ENCODE measurements at regions not wholly inside any gene's neighbourhood (a gene's known extent, or its start where the extent isn't known, plus 50 kb on each side); places are given as distances from the start of the nearest gene placed in this dataset.
"Not testable (repeated sequence)": the region's sequence is repeated elsewhere in the genome, so short reads cannot be mapped to it uniquely, and the experiment has no call there.

DNA sequence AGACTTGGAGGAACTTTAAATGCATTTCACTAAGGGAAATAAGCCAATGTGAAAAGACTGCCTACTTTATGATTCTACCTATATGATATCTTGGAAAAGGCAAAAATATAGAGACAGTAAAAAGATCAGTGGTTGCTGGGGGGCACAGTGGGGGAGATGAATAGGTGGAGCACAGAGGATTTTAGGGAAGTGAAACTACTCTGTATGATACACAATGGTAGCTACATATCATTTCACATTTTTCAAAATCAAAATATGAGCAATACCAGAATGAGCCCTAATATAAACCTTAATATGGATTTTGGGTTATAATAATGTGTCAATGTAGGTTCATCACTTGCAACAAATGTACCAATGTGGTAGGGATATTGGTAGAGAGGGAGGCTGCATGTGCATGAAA is 161.4 kb upstream of the HTR1E start:
- H3K36me3 ChIP-seq (ENCODE audit: insufficient read depth, low read length): no peaks in the 10 kb centered on the region
- TF ChIP-seq FOXP2 (optimal IDR thresholded peaks at IDR 0.05; ENCODE audit: control extremely low read depth, extremely low read length, insufficient read depth) (no peak), POLR2AphosphoS5 (IDR thresholded peaks at IDR 0.05; ENCODE audit: borderline replicate concordance, low read depth, low read length) (no peak), EZH2 (IDR thresholded peaks at IDR 0.05) (no peak)

DNA sequence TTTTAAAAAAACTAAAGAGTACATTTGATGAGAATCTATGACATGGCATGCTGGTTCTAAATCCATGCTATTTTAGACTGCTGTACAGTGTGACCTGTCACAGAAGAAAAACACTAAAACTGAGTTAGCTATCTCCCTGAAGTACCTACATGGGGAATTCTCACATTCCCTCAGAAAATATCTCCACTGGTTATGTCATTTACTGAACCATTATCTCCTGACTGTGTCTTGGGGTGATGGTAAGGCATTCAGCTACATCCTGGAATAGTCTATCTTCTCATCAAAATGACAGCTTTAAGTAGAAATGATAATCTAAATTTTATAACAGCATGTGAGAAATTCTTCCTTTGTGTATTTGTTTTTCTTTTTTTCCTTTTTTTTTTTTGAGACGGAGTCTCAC is 172.1 kb upstream of the HTR1E start:
- no peak for DNase-seq (ENCODE audit: low read depth, low spot score)
- Histone ChIP-seq H3K27ac (no peak overlapping the region), H3K4me3 (no peak overlapping the region), H3K9me3 (ENCODE audit: low read depth, low read length) (no peaks in the 10 kb centered on the region), H3K36me3 (ENCODE audit: insufficient read depth, low read length) (no peaks in the 10 kb centered on the region), H3K9ac (ENCODE audit: insufficient read length) (no peak overlapping the region)
- no peak for TF ChIP-seq POLR2AphosphoS5 (IDR thresholded peaks at IDR 0.05; ENCODE audit: borderline replicate concordance, low read depth, low read length)
- TF ChIP-seq FOXP2 (optimal IDR thresholded peaks at IDR 0.05; ENCODE audit: control extremely low read depth, extremely low read length, insufficient read depth): no peak
- TF ChIP-seq EZH2 (IDR thresholded peaks at IDR 0.05): no peak

More for the DNA sequence above, 161.4 kb upstream of the HTR1E start:
- Histone ChIP-seq H3K9ac (ENCODE audit: insufficient read length) (no peak overlapping the region), H3K9me3 (ENCODE audit: low read depth, low read length) (no peaks in the 10 kb centered on the region), H3K27ac (no peak overlapping the region), H3K4me3 (no peak overlapping the region)
- no peak for DNase-seq (ENCODE audit: low read depth, low spot score)

DNA sequence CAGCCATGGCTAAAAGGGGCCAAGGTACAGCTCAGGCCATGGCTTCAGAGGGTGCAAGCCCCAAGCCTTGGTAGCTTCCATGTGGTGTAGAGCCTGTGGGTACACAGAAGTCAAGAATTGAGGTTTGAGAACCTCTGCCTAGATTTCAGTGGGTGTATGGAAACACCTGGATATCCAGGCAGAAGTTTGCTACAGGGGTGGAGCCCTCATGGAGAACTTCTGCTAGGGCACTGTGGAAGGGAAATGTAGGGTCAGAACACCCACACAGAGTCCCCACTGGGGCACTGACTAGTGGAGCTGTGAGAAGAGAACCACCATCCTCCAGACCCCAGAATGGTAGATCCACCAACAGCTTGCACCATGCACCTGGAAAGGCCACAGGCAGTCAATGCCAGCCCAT is 177.4 kb upstream of the HTR1E start:
- not testable (repeated sequence) for DNase-seq (ENCODE audit: low read depth, low spot score); H3K36me3 ChIP-seq (ENCODE audit: insufficient read depth, low read length); H3K27ac ChIP-seq; H3K9ac ChIP-seq (ENCODE audit: insufficient read length); H3K9me3 ChIP-seq (ENCODE audit: low read depth, low read length); H3K4me3 ChIP-seq

DNA sequence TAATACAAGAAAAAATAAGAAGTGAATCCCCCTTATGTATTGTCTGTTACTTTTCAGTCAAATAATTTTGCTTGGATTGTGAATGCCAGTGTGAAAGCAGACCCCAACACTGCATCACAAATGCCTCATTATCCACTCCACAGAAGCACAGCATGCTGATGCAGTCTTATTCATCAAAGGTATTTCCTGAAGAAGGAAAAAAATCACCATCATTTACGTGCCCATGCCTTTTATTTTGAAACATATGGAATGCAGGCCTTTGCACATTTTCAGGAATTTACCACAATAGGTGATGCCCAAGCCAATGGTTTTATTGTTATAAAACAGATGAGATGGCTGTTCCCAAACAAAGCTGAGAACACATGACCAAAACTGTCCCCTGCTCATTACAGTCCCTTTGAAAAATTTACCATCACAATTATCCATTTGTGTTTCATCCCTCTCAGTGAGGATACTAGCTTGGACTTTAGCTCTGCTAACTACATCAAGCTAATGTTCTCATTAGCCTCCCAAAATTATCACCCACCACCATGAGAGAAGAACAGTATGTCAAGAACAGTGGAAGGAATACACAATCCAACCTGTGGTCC is 180.6 kb upstream of the HTR1E start:
- TF ChIP-seq FOXP2 (optimal IDR thresholded peaks at IDR 0.05; ENCODE audit: control extremely low read depth, extremely low read length, insufficient read depth) (no peak), EZH2 (IDR thresholded peaks at IDR 0.05) (no peak), POLR2AphosphoS5 (IDR thresholded peaks at IDR 0.05; ENCODE audit: borderline replicate concordance, low read depth, low read length) (no peak)
- Histone ChIP-seq H3K9me3 (ENCODE audit: low read depth, low read length) (no peaks in the 10 kb centered on the region), H3K27ac (no peak overlapping the region), H3K9ac (ENCODE audit: insufficient read length) (no peak overlapping the region), H3K4me3 (no peak overlapping the region), H3K36me3 (ENCODE audit: insufficient read depth, low read length) (no peaks in the 10 kb centered on the region)
- no peak for DNase-seq (ENCODE audit: low read depth, low spot score)

DNA sequence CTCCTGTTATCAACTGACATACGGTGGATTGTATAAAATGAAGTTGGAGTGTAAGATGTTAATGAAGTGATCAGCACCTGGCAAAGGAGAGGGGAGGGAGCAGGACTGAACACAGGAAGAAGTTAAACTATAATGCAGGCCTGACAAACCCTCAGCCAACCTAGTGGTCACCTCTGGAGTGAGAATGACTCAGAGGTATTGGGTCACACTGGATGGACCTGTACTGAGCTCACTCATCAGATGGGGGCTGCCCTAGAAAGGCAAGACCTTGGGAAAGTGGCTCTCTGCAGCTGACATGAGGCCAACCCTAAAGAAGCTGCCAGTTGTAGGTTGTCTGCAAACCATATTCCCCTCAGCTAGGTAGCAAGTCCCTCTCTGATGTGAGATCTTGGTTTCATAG is 193.3 kb upstream of the HTR1E start:
- H3K27ac ChIP-seq: no peak overlapping the region
- no peaks in the 10 kb centered on the region for H3K36me3 ChIP-seq (ENCODE audit: insufficient read depth, low read length)
- no peak overlapping the region for H3K4me3 ChIP-seq
- TF ChIP-seq FOXP2 (optimal IDR thresholded peaks at IDR 0.05; ENCODE audit: control extremely low read depth, extremely low read length, insufficient read depth) (no peak), POLR2AphosphoS5 (IDR thresholded peaks at IDR 0.05; ENCODE audit: borderline replicate concordance, low read depth, low read length) (no peak), EZH2 (IDR thresholded peaks at IDR 0.05) (no peak)
- H3K9ac ChIP-seq (ENCODE audit: insufficient read length): no peak overlapping the region
- H3K9me3 ChIP-seq (ENCODE audit: low read depth, low read length): no peaks in the 10 kb centered on the region
- no peak for DNase-seq (ENCODE audit: low read depth, low spot score)

DNA sequence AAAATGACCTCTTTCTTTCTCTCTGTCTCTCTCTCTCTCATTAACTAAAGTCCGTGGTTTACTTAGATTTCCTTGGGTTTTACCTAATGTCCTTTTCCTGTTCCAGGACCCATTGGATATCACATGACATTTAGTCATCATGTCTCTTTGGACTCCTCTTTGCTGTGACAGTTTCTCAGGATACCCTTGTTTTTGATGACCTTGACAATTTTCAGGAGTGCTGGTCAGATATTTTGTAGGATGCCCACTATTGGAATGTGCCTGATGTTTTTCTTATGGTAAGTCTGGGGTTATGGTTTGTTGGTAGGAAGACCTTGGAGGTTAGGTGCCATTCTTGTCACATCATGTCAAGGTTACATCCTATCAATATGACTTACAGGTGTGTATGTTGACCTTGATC is 199.2 kb upstream of the HTR1E start:
- Histone ChIP-seq H3K9me3 (ENCODE audit: low read depth, low read length) (no peaks in the 10 kb centered on the region), H3K27ac (no peak overlapping the region), H3K9ac (ENCODE audit: insufficient read length) (no peak overlapping the region), H3K36me3 (ENCODE audit: insufficient read depth, low read length) (no peaks in the 10 kb centered on the region), H3K4me3 (no peak overlapping the region)
- TF ChIP-seq POLR2AphosphoS5 (IDR thresholded peaks at IDR 0.05; ENCODE audit: borderline replicate concordance, low read depth, low read length): no peak
- TF ChIP-seq EZH2 (IDR thresholded peaks at IDR 0.05): no peak
- DNase-seq (ENCODE audit: low read depth, low spot score): no peak

DNA sequence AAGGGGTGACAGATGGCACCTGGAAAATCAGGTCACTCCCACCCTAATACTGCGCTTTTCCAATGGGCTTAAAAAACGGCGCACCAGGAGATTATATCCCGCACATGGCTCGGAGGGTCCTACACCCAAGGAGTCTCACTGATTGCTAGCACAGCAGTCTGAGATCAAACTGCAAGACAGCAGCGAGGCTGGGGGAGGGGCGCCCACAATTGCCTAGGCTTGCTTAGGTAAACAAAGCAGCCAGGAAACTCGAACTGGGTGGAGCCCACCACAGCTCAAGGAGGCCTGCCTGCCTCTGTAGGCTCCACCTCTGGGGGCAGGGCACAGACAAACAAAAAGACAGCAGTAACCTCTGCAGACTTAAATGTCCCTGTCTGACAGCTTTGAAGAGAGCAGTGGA is 205.7 kb upstream of the HTR1E start:
- not testable (repeated sequence) for H3K9me3 ChIP-seq (ENCODE audit: low read depth, low read length); H3K9ac ChIP-seq (ENCODE audit: insufficient read length); H3K4me3 ChIP-seq; DNase-seq (ENCODE audit: low read depth, low spot score); H3K36me3 ChIP-seq (ENCODE audit: insufficient read depth, low read length); H3K27ac ChIP-seq

DNA sequence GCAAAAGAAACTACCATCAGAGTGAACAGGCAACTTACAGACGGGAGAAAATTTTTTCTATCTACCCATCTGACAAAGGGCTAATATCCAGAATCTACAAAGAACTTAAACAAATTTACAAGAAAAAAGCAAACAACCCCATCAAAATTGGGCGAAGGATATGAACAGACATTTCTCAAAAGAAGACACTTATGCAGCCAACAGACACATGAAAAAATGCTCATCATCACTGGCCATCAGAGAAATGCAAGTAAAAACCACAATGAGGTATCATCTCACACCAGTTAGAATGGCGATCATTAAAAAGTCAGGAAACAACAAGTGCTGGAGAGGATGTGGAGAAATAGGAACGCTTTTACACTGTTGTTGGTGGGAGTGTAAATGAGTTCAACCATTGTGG is 206.6 kb upstream of the HTR1E start:
- H3K9ac ChIP-seq (ENCODE audit: insufficient read length); H3K27ac ChIP-seq; H3K4me3 ChIP-seq; H3K36me3 ChIP-seq (ENCODE audit: insufficient read depth, low read length); DNase-seq (ENCODE audit: low read depth, low spot score); H3K9me3 ChIP-seq (ENCODE audit: low read depth, low read length): not testable (repeated sequence)

DNA sequence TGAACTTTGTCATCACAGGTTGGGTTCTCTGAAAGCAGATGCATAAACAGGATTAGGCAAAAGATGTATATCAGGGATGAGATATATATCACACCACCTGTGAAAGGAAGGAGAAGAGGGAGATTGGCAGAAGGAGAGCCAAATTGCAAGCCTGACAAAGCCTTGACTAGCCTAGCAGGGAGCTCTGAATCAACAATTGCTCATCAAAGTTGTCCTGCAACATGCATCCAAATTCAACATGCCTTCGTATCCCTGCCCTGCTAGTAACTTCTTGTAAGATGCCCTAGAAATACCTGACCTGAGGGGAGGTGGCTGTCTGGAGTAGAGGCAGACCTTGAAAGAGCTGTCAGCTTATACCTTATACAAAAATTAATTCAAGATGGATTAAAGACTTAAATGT is 207.1 kb upstream of the HTR1E start:
- Histone ChIP-seq H3K4me3 (no peak overlapping the region), H3K36me3 (ENCODE audit: insufficient read depth, low read length) (no peaks in the 10 kb centered on the region), H3K9ac (ENCODE audit: insufficient read length) (no peak overlapping the region), H3K9me3 (ENCODE audit: low read depth, low read length) (no peaks in the 10 kb centered on the region), H3K27ac (no peak overlapping the region)
- DNase-seq (ENCODE audit: low read depth, low spot score): no peak
- TF ChIP-seq POLR2AphosphoS5 (IDR thresholded peaks at IDR 0.05; ENCODE audit: borderline replicate concordance, low read depth, low read length) (no peak), EZH2 (IDR thresholded peaks at IDR 0.05) (no peak)

DNA sequence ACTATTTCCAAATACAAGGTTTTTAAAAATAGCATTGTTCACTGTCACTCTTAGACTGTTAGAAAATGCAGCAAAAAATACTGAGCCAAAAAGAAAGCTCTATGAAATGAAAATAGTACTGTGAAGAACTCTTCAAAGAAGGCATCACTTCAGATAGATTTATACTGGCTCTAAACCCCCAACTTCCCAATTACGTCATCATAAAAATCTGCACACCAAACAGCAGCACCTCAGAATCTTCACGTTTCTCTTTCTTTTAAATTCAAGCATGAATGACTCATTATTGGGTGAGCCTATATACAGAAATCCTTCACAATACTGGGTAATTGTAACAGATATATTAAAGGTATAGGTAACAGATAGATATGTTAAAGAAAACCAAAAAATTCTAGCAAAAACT is 208.4 kb upstream of the HTR1E start:
- DNase-seq (ENCODE audit: low read depth, low spot score): no peak
- TF ChIP-seq EZH2 (IDR thresholded peaks at IDR 0.05): no peak
- no peak for TF ChIP-seq POLR2AphosphoS5 (IDR thresholded peaks at IDR 0.05; ENCODE audit: borderline replicate concordance, low read depth, low read length)
- TF ChIP-seq FOXP2 (optimal IDR thresholded peaks at IDR 0.05; ENCODE audit: control extremely low read depth, extremely low read length, insufficient read depth): no peak
- no peak overlapping the region for H3K27ac ChIP-seq
- H3K9ac ChIP-seq (ENCODE audit: insufficient read length): no peak overlapping the region
- no peaks in the 10 kb centered on the region for H3K9me3 ChIP-seq (ENCODE audit: low read depth, low read length)
- no peaks in the 10 kb centered on the region for H3K36me3 ChIP-seq (ENCODE audit: insufficient read depth, low read length)
- H3K4me3 ChIP-seq: no peak overlapping the region

All from SK-N-MC (cell line).